Sigmoid colon (tissue), 6 donors: ENCODE measurements at regions not wholly inside any gene's neighbourhood (a gene's known extent, or its start where the extent isn't known, plus 50 kb on each side); places are given as distances from the start of the nearest gene placed in this dataset.

ENCODE experiments used
- DNase-seq: peaks from one replicate; pipeline ENCODE4 v3.0.0-alpha.2; 2019
- H3K27ac ChIP-seq, 4 donors: fragments of 200-600 bp; sonication (generic); one replicate each; pipeline ENCODE4 v1.5.1; 2016 to 2019; ENCODE audit warnings: mild to moderate bottlenecking in 1 of 4
- H3K27me3 ChIP-seq, 3 donors: fragments of 200-600 bp; sonication (generic); one replicate each; pipeline ENCODE4 v1.5.1; 2019; ENCODE audit warnings: mild to moderate bottlenecking in 1 of 3
- H3K36me3 ChIP-seq, 4 donors: fragments of 200-600 bp; sonication (generic); one replicate each; pipeline ENCODE4 v1.5.1; 2016 to 2019
- H3K4me1 ChIP-seq, 4 donors: fragments of 200-600 bp; sonication (generic); one replicate each; pipeline ENCODE4 v1.5.1; 2017 to 2019
- H3K4me3 ChIP-seq, 4 donors: fragments of 200-600 bp; sonication (generic); one replicate each; pipeline ENCODE4 v1.5.1; 2017 to 2019; ENCODE audit warnings: mild to moderate bottlenecking in 2 of 4, moderate library complexity in 1 of 4
- H3K9me3 ChIP-seq, 4 donors: fragments of 200-600 bp in 3 of 4; sonication (generic) in 3 of 4; one replicate each; pipeline versions ENCODE4 v1.5.1 to v1.6.1; 2013 to 2019
- CTCF ChIP-seq, 4 experiments: fragments of 450-650 bp in 3 of 4; fragments of 200-600 bp in 1 of 4; IDR thresholded peaks; one replicate each; pipeline ENCODE4 v1.5.1; 2016 to 2019; ENCODE audit warnings: antibody characterized with exemption in 4 of 4, mild to moderate bottlenecking in 3 of 4, moderate library complexity in 2 of 4
- EP300 ChIP-seq, 4 donors: sonication (generic); formaldehyde crosslinking; IDR thresholded peaks; one replicate each; pipeline ENCODE4 v1.6.1; 2017; ENCODE audit warnings: antibody characterized with exemption in 4 of 4
- POLR2A ChIP-seq, 2 donors: fragments of 450-650 bp; IDR thresholded peaks; one replicate each; pipeline ENCODE4 v1.6.1; 2016; ENCODE audit warnings: antibody characterized with exemption in 2 of 2, mild to moderate bottlenecking in 2 of 2, moderate library complexity in 2 of 2
- POLR2AphosphoS5 ChIP-seq, 4 donors: sonication (generic); formaldehyde crosslinking; IDR thresholded peaks; one replicate each; pipeline ENCODE4 v1.6.1; 2017; ENCODE audit warnings: antibody characterized with exemption in 4 of 4
- WGBS, 2 donors: extraction: QIAGEN DNeasy Blood & Tissue Kit; methylation state at CpG; one replicate each; pipeline ENCODE4 v1.1.7; 2013; 5-methylcytosine and 5-hydroxymethylcytosine counted together
- intact Hi-C: fragments of 100-400 bp; cut with DNase I; formaldehyde crosslinking; loops from one replicate; pipeline ENCODE4 v1.15.1; 2023
- donor health status: healthy with polysubstance abuse.
- donor health status: healthy.

GRCh38 chr18:25451077-25451658 is 99.2 kb upstream of the ZNF521 start:
- DNase-seq, result no peak
- no peak overlapping the region for H3K4me3 ChIP-seq
- TF ChIP-seq EP300 (IDR thresholded peaks at IDR 0.05) (no peak), POLR2A (IDR thresholded peaks at IDR 0.05) (no peak), POLR2AphosphoS5 (IDR thresholded peaks at IDR 0.05) (no peak), CTCF (IDR thresholded peaks at IDR 0.05) (no peak)
- H3K4me1 ChIP-seq, result peaks cover 0 to 18% (median 10%) of the 10 kb centered on the region in 4 donors
- 89 to 94% methylated on average over 5 of the region's 5 CpGs for WGBS, 2 donors
- intact Hi-C loops, result no loop called here
- H3K9me3 ChIP-seq, result peaks cover 0 to 6% (median 1%) of the 10 kb centered on the region in 4 donors
- no peak overlapping the region for H3K27ac ChIP-seq
- H3K36me3 ChIP-seq, result no peaks in the 10 kb centered on the region
- H3K27me3 ChIP-seq, result no peaks in the 10 kb centered on the region

- peaks cover 0 to 6% (median 0%) of the 10 kb centered on the region in 4 donors for H3K4me1 ChIP-seq
- DNase-seq, result no peak
- peaks cover 0 to 6% (median 1%) of the 10 kb centered on the region in 4 donors for H3K9me3 ChIP-seq
- H3K27ac ChIP-seq, result no peak overlapping the region
- intact Hi-C loops, result no loop called here
- TF ChIP-seq CTCF (IDR thresholded peaks at IDR 0.05), result no peak
- no peak for TF ChIP-seq EP300 (IDR thresholded peaks at IDR 0.05)
- TF ChIP-seq POLR2AphosphoS5 (IDR thresholded peaks at IDR 0.05), result no peak
- no peak for TF ChIP-seq POLR2A (IDR thresholded peaks at IDR 0.05)
- H3K36me3 ChIP-seq, result no peaks in the 10 kb centered on the region
- no peaks in the 10 kb centered on the region for H3K27me3 ChIP-seq
- no peak overlapping the region for H3K4me3 ChIP-seq
Measured at GRCh38 chr18:25449046-25449445, 97.1 kb upstream of the ZNF521 start.

- 31 to 40% methylated on average over 3 of the region's 3 CpGs for WGBS, 2 donors
- intact Hi-C loops, result no loop called here
- no peaks in the 10 kb centered on the region for H3K4me1 ChIP-seq
- no peak overlapping the region for H3K4me3 ChIP-seq
- no peak for DNase-seq
- peaks cover 0 to 6% (median 1%) of the 10 kb centered on the region in 4 donors for H3K9me3 ChIP-seq
- no peak for TF ChIP-seq POLR2AphosphoS5 (IDR thresholded peaks at IDR 0.05)
- no peaks in the 10 kb centered on the region for H3K36me3 ChIP-seq
- no peak overlapping the region for H3K27ac ChIP-seq
- no peaks in the 10 kb centered on the region for H3K27me3 ChIP-seq
Measured at GRCh38 chr18:25446972-25447371, 95.0 kb upstream of the ZNF521 start.

GRCh38 chr18:25445430-25445829 is 93.5 kb upstream of the ZNF521 start:
- H3K4me1 ChIP-seq, result no peaks in the 10 kb centered on the region
- H3K27ac ChIP-seq, result no peak overlapping the region
- no peaks in the 10 kb centered on the region for H3K9me3 ChIP-seq
- H3K36me3 ChIP-seq, result no peaks in the 10 kb centered on the region
- no peak for TF ChIP-seq POLR2A (IDR thresholded peaks at IDR 0.05)
- no peak for TF ChIP-seq EP300 (IDR thresholded peaks at IDR 0.05)
- no peak for TF ChIP-seq CTCF (IDR thresholded peaks at IDR 0.05)
- no peak for TF ChIP-seq POLR2AphosphoS5 (IDR thresholded peaks at IDR 0.05)
- 60 to 82% methylated on average over 5 of the region's 5 CpGs for WGBS, 2 donors
- DNase-seq, result no peak
- intact Hi-C loops, result no loop called here
- H3K27me3 ChIP-seq, result no peaks in the 10 kb centered on the region
- H3K4me3 ChIP-seq, result no peak overlapping the region

- no peak overlapping the region for H3K27ac ChIP-seq
- H3K4me3 ChIP-seq, result no peak overlapping the region
- TF ChIP-seq POLR2A (IDR thresholded peaks at IDR 0.05) (no peak), CTCF (IDR thresholded peaks at IDR 0.05) (no peak), POLR2AphosphoS5 (IDR thresholded peaks at IDR 0.05) (no peak), EP300 (IDR thresholded peaks at IDR 0.05) (no peak)
- H3K4me1 ChIP-seq, result no peaks in the 10 kb centered on the region
- H3K36me3 ChIP-seq, result no peaks in the 10 kb centered on the region
- H3K9me3 ChIP-seq, result no peaks in the 10 kb centered on the region
- H3K27me3 ChIP-seq, result no peaks in the 10 kb centered on the region
- intact Hi-C loops, result no loop called here
- DNase-seq, result no peak
Measured at GRCh38 chr18:25443776-25444175, 91.8 kb upstream of the ZNF521 start.
